ENCODE measurements at regions not wholly inside any gene's neighbourhood (a gene's known extent, or its start where the extent isn't known, plus 50 kb on each side); places are given as distances from the start of the nearest gene placed in this dataset.

DNA sequence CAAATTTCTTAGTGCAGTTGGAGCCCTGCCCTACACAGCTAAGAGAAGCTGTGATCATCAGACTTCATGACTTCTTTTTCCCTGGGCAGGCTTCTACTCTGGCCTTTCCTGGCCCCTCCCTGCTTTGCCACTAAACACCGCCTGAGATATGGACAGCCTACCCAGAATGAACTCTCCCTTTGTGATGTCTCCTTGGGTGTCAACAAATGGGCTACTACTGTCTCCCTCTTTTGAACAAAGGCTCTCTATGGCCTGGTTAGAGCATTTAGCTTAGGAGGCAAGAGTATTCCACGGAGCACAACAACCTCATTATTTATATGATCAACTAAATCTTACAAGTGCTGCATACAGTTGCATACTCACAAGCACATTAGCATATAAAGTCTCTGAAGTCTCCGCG lies 127.6 kb upstream of the HCCS start:
- TF ChIP-seq, protein P1, sequence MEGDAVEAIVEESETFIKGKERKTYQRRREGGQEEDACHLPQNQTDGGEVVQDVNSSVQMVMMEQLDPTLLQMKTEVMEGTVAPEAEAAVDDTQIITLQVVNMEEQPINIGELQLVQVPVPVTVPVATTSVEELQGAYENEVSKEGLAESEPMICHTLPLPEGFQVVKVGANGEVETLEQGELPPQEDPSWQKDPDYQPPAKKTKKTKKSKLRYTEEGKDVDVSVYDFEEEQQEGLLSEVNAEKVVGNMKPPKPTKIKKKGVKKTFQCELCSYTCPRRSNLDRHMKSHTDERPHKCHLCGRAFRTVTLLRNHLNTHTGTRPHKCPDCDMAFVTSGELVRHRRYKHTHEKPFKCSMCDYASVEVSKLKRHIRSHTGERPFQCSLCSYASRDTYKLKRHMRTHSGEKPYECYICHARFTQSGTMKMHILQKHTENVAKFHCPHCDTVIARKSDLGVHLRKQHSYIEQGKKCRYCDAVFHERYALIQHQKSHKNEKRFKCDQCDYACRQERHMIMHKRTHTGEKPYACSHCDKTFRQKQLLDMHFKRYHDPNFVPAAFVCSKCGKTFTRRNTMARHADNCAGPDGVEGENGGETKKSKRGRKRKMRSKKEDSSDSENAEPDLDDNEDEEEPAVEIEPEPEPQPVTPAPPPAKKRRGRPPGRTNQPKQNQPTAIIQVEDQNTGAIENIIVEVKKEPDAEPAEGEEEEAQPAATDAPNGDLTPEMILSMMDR (IDR thresholded peaks at IDR 0.05; ENCODE audit: extremely low read depth, insufficient read depth, missing control alignments), result no peak
- in situ Hi-C loops (cut with MboI; ENCODE audit: low pct_unique_long_range_greater_than_20kb, low sequenced_read_pairs, unreplicated experiment), result no loop called here
- no peak for DNase-seq (ENCODE audit: low spot score)

GRCh38 chrX:10984213-10984612 lies 126.9 kb upstream of the HCCS start:
- TF ChIP-seq, protein P1 (IDR thresholded peaks at IDR 0.05; ENCODE audit: extremely low read depth, insufficient read depth, missing control alignments), result no peak
- in situ Hi-C loops (cut with MboI; ENCODE audit: low pct_unique_long_range_greater_than_20kb, low sequenced_read_pairs, unreplicated experiment), result no loop called here
- DNase-seq (ENCODE audit: low spot score), result no peak

DNA sequence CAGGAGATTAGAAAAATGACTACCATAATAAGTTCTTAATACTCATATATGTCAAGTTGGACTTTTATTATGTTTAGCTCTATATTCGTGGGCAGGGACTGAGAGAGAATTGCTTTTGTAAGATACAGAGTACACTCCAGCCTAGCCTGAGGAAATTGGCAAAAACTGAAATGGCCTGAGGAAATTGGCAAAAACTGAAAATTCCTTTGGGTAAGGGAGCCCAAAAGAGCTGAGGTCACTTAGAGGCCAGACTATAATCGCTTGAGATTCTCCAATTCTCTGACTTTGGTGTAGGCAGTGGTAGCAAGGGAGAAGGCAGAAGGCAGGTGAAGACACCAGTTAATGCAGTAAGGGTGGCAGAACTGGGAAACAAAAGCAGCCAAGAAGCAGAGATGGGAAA lies 124.5 kb upstream of the HCCS start:
- DNase-seq (ENCODE audit: low spot score), result no peak
- TF ChIP-seq, protein P1 (IDR thresholded peaks at IDR 0.05; ENCODE audit: extremely low read depth, insufficient read depth, missing control alignments), result no peak
- in situ Hi-C loops (cut with MboI; ENCODE audit: low pct_unique_long_range_greater_than_20kb, low sequenced_read_pairs, unreplicated experiment), result no loop called here

GRCh38 chrX:10988653-10989052 lies 122.5 kb upstream of the HCCS start:
- in situ Hi-C loops (cut with MboI; ENCODE audit: low pct_unique_long_range_greater_than_20kb, low sequenced_read_pairs, unreplicated experiment), result no loop called here
- TF ChIP-seq, protein P1 (IDR thresholded peaks at IDR 0.05; ENCODE audit: extremely low read depth, insufficient read depth, missing control alignments), result no peak
- no peak for DNase-seq (ENCODE audit: low spot score)

- TF ChIP-seq, protein P1 (IDR thresholded peaks at IDR 0.05; ENCODE audit: extremely low read depth, insufficient read depth, missing control alignments), result no peak
- DNase-seq (ENCODE audit: low spot score), result no peak
- in situ Hi-C loops (cut with MboI; ENCODE audit: low pct_unique_long_range_greater_than_20kb, low sequenced_read_pairs, unreplicated experiment), result no loop called here
These were observed 121.7 kb upstream of the HCCS start for GRCh38 chrX:10989386-10989785.

GRCh38 chrX:10990418-10990817 lies 120.7 kb upstream of the HCCS start:
- in situ Hi-C loops (cut with MboI; ENCODE audit: low pct_unique_long_range_greater_than_20kb, low sequenced_read_pairs, unreplicated experiment), result no loop called here
- DNase-seq (ENCODE audit: low spot score), result no peak

More at GRCh38 chrX:10990418-10990817, 120.7 kb upstream of the HCCS start:
- TF ChIP-seq, protein P1 (IDR thresholded peaks at IDR 0.05; ENCODE audit: extremely low read depth, insufficient read depth, missing control alignments), result no peak

Measured in GM13977 (cell line).